Neural progenitor cell (in vitro differentiated cells): ENCODE measurements at regions not wholly inside any gene's neighbourhood (a gene's known extent, or its start where the extent isn't known, plus 50 kb on each side); places are given as distances from the start of the nearest gene placed in this dataset.

Experiments
- EZH2 ChIP-seq: fragments of 200-600 bp; sonication (generic); IDR thresholded peaks from 2 replicates; pipeline ENCODE4 v1.6.1; 2017; ENCODE audit warnings: antibody characterized with exemption, mild to moderate bottlenecking, moderate library complexity
- EZH2phosphoT487 ChIP-seq: fragments of 200-600 bp; sonication (generic); IDR thresholded peaks from 2 replicates; pipeline ENCODE4 v1.6.1; 2017; ENCODE audit warnings: antibody characterized with exemption
- TF ChIP-seq, protein P1 (sequence below): fragments of 200-600 bp; sonication (generic); IDR thresholded peaks from 2 replicates; pipeline ENCODE4 v1.5.1; 2017; ENCODE audit warnings: antibody characterized with exemption, mild to moderate bottlenecking

DNA sequence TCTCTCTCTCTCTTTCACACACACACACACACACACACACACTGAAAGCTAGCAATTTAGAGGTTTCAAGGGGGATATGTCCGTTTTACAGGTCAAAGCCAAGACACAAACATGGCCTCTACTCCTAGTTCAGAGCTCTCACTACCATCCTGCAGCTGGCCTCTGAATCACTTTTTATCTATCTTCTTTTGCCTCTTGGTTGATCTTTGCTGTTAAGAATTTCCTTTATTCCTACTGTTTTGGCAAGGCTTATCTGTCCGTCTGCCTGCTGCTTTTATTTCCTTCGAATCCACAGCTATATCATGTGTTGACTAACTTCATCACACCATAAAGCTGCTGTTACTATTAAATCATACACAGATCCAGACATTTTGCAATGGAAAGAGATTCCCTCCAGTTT lies 543.0 kb downstream of the PLCL1 start:
- TF ChIP-seq, protein P1, sequence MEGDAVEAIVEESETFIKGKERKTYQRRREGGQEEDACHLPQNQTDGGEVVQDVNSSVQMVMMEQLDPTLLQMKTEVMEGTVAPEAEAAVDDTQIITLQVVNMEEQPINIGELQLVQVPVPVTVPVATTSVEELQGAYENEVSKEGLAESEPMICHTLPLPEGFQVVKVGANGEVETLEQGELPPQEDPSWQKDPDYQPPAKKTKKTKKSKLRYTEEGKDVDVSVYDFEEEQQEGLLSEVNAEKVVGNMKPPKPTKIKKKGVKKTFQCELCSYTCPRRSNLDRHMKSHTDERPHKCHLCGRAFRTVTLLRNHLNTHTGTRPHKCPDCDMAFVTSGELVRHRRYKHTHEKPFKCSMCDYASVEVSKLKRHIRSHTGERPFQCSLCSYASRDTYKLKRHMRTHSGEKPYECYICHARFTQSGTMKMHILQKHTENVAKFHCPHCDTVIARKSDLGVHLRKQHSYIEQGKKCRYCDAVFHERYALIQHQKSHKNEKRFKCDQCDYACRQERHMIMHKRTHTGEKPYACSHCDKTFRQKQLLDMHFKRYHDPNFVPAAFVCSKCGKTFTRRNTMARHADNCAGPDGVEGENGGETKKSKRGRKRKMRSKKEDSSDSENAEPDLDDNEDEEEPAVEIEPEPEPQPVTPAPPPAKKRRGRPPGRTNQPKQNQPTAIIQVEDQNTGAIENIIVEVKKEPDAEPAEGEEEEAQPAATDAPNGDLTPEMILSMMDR, result no peak
- no peak for TF ChIP-seq EZH2phosphoT487
- no peak for TF ChIP-seq EZH2
